NCI-H446 treated with DMSO at 0.1 percent for 48 hours (cell line): ENCODE measurements at regions not wholly inside any gene's neighbourhood (a gene's known extent, or its start where the extent isn't known, plus 50 kb on each side); places are given as distances from the start of the nearest gene placed in this dataset.

Experiments used
- DNase-seq: peaks from one replicate; lab custom pipeline; 2025; lab: John Stamatoyannopoulos, UW

DNA sequence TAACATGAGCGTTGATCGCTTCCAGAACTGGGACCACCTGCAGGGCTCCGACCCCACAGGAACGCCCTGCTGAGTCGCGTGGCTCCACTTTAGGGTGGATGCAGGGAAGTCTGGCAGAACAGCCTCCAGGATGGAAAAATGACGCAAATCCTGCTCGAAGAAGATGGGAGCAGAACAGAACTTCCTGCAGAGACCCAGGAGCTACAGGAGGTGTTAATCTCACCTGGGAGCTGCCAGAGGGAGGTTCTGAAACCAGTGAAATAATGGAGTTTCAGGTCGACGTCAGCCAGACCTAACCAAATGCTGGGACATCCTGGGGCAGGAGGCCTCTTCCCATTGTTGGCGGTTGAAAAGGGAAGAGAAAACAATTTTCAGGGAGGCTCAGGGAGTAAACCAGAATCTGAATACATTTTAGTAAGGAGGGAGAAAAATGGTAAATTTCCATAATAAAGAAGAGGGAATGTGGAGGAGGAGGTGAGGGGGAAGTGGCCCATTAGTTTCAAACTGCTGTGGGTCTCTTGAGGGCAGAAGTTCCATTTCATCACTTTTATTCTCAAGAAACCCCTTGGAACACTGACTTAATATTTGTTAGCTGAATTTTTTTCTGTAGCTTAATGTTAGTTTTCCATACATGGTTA lies 558.4 kb upstream of the CDH4 start:
- no peak for DNase-seq

DNA sequence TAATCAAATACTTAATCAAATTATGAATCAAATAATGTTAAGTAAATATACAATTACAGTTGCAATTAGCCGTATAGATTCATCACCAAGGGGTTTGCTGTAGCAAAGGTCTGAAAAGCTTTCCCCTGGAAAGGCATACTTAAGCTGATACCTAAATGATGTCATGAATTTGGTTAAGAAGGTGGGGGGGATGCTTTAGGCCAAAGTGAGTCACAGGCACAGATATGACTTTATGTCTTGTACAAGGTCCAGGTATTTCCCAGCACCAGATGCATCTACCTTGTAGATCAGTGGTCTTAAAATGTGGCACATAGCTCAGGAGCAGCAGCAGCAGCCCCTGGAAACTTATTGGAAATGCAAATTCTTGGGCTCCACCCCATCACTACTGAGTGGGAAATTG lies 557.3 kb upstream of the CDH4 start:
- DNase-seq, result no peak

DNA sequence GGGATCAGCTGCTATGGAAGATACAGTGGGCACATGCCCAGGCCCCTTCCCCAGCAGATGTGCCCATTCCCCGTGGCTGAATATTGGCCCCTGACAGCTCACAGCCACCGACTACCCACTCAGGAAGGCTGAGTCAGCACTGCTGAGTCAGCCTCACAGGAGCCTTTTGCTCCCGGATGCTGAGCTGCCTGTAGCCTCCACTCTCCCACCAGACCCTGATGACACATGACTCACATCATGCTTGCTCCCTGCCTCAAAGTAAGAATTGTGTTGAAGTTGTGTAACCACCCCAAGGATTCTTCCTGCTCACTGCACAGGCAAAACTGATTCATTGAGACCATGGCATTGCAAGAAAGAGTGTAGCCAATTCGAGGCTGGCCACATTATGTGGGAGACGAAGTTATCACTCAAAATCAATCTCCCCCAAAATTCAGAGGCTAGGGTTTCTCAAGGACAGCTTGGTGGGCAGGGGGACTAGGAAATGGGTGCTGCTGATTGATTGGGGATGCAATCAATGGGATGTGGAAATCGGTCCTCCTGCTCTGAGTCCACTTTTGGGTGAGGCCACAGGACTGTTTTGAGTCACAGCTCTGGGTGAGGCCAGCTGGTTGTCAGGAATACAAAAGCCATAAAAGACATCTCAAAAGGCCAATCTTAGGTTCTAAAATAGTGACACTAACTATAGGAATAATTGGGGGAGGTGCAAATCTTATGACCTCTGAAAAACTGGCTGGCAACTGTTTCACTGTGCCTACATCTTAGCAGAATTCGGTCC lies 556.6 kb upstream of the CDH4 start:
- no peak for DNase-seq

DNA sequence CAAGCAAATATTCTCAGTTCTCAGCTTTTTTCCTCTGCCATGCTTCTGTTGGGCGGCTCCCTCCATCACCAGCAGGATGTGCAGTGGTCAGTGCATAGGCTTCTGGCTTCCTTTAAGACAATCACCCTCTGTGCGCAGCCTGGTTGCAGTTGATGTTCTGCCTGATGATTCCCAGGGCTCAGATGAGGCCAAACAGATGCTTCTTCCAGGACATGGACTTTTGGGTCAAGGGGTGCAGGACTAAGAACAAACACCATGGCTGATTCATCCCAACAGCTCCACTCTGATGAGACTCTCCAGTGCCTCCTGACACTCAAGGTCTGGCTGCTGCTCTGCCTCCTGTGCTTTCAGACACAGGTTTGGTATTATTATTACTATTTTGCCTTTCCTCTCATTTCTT lies 554.8 kb upstream of the CDH4 start:
- DNase-seq, result no peak

DNA sequence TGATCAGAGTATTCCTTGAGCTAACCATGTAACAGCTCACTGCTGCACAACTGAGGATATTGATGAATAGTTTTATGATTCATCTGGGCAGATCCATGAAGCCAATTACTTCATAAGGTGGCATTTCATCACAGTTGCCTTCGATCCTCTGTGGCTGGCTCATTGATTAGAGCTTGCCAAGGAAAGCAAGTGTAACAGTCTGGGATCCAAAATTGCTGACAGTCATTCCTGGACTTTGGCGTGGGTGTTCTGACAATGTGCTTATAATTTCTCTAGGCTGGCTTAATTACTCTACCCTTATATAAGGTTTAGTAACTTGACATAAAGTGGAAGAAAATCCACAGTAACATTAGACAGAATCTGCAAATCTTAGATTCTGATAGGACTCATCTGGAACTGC lies 551.3 kb upstream of the CDH4 start:
- DNase-seq, result no peak

DNA sequence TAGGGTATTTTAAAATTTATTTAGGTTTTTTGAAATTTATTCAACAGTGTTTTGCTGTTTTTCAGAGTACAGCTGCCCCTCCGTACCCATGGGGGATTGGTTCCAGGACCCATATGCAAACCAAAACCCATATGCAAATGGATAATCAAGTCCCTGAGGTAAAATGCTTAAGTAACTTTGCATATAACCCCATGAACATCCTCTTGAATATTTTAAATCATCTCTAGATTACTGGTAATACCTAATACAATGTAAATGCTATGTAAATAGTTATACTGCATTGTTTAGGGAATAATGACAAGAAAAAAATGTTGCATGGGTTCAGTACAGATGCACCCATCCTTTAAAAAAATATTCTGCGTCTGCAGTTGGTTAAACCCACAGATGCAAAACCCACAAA lies 547.9 kb upstream of the CDH4 start:
- no peak for DNase-seq

DNA sequence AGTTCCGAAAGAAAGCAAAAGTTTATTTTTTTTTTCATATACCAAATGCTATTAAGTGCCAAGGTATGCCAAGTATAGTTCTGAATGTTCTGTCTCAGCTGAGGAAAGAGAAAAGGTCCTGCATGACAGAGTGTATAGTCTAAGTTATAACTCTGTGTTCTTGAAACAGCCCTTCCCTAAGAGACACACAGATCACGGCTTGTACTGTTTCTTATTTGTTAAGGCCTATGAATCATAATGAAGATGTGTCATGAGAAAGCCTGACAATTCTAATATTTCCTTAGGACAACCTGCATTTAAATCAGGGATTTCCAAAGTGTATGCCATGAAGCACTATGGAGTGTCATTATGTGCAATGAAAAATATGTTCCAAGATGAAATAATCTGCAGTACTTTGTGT lies 538.7 kb upstream of the CDH4 start:
- DNase-seq, result no peak

DNA sequence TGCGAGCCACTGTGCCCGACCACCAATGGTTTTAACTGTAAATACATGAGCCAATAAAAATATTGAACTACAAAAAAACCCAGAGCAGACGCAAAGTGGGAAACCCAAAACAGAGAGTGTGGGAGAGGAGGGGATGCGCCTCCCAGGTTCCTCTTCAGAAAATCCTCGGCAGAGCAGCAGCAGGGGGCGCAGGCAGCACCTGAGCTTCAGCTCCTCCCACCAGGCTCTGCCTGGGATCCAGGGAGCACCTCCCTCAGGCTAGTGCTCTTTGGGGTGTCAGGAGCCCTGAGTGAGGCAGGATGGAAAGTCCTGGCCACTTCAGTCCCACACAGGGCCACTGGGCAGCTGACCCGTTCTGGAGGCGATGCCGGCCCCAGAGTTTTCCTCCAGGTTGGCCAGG lies 536.9 kb upstream of the CDH4 start:
- DNase-seq, result no peak

DNA sequence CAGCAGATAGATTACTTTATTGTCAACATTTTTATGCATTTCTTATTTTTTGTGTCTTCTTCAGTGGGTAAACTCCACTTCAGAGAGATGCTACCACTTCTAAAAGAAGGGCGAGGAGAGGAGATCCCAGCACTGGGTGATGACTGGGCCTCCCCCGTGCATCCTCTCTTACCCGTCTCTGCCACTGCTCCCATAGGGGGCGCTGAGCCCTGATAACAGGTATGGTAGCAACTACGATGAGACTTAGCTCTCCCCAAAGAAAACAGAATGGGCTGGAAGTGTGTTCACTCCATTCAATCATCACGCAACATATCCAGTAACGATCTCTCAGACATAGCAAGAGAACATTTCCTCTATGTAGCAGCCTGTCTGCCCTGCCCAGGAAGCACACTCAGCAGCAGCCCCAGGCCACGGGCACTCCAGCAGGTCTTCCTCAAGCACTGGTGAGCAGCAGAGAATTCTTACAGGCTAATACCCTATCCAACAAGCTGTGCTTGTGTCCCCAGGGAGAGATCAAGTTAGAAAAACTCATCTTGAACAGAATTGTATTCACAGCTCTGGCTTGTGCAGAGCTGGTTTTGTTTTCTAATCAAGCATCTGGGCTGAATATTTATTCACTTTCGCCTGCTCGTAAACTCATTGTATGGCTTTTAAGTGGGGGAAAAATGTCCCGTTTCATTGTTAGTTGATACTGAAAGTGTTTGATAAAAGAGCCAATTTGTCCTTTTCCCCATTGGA lies 533.1 kb upstream of the CDH4 start:
- no peak for DNase-seq

DNA sequence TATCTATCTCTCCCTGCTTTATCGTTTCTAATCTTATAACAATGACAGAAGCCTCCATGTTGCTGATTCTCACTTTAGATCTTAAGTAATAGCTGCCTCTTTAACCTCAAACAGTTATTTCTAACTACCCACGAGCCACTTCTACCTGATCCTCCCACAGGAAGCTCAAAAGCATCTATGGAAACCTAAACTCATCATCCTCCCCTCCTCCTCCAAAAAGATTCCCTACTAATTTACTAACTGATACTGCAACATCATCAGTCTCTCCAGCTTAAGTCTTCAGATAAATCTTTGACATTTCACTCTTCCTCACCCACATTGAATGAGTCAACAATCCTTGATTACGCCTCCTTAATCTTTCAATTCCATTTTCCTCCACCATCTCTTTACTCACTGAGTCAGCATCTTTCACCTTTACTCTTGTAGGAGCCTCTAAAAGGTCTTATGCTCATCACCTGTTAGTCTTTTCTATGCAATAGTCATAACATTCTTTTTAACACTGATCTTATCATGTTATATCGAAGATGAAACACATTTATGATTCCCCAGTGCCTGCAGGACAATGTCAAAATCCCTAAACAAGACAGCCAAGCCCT lies 526.7 kb upstream of the CDH4 start:
- no peak for DNase-seq

DNA sequence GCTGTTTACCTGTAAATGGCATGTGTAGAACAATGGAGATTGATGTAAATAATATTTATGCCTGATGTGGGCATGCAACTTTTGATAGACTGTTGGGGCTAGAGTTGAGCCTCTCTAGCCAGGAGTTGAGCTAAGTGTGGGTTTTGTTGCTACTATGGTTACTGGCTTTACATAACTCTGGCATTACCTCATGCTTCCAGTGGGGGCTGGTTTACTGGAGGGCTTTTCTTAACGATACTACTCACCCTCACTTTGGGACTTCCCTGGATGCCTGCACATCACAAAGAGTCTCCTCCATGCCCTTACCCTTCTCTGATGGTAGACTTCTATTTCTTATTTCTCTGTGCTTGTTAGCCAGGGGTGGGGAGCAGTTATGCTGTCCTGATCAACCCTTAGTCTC lies 524.6 kb upstream of the CDH4 start:
- no peak for DNase-seq

DNA sequence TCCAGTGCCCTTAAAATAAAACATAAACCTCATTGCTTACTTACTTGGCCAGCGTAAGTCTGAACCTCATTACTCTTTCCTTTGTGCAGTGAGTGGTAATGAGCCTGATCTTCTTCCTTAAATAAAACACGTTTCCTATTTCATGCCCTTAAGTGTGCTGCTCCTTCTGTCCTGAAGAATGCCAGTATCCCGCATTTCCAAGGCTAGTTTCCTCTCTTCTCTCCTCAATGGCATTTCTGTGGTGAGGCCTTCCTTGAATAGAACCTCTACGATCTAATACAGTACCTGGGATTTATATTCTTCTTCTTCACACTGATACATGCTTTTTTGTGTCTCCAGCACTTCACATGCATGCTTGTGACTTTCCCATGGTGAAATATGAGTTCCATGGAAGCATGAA lies 523.4 kb upstream of the CDH4 start:
- no peak for DNase-seq

DNA sequence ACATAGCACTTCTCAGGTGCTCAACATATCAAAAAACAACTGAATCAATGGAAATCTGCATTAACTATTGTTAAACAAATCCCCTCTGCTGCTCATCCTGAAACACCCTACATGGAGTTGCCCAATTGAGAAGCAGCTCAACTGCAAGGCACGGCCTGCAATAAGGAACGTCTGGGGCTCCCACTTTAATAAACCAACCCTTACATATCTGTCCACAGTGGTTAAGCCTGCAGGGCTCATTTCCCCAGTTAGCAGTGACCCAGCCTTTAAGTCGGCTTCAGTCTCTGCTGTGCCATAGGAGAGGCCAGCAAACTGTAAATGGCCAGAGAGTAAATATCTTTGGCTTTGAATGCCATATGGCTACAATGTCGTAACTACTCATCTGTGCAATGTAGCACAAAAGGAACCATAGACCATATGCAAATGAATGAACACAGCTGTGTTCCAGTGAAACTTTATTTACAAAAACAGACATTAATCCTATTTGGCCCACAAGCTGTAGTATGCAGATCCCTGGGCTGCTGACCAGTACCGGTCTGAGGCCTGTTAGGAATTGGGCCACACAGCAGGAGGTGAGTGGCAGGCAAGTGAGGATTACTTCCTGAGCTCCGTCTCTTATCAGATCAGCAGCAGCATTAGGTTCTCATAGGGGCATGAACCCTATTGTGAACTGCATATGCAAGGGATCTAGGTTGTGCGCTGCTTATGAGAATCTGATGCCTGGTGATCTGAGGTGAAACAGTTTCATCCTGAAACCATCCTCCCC lies 522.7 kb upstream of the CDH4 start:
- DNase-seq, result peak; percentile 14

DNA sequence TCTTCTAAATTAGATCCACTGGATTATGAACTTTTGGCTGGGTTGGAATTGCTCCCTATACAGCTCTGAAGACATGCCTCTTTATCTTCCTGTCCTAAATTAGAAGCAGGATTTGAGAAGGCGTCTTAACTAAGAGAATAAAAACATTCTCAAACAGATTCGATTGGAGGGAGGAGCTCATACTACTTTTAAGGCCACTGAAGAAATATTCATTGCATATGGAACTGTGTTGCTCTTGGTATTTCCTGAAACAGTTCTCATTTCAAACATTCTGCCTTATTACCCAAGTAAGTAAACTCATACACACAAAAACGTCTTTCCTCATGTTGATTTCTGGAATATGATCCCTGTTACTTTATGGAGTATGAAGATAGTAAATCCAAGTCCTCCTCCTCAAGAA lies 519.7 kb upstream of the CDH4 start:
- DNase-seq, result no peak

DNA sequence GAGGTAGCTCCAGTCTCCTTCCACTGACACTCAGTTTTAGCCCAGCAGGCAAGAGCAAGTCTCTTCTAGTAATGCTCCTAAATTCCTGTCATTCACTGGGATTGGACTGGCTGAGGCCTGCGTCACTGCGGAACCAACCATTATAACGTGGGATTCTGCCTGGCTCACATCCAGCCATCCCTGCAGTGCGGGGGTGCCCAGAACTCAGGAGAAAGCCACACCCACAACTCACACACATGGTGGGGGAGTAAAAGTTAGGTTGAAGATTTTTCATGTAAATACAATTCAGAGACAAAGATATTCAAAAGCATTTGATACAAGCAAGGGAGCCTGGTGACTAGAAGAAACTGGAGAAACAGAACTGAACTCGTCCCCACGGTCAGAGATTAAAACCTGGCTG lies 504.0 kb upstream of the CDH4 start:
- DNase-seq, result no peak

DNA sequence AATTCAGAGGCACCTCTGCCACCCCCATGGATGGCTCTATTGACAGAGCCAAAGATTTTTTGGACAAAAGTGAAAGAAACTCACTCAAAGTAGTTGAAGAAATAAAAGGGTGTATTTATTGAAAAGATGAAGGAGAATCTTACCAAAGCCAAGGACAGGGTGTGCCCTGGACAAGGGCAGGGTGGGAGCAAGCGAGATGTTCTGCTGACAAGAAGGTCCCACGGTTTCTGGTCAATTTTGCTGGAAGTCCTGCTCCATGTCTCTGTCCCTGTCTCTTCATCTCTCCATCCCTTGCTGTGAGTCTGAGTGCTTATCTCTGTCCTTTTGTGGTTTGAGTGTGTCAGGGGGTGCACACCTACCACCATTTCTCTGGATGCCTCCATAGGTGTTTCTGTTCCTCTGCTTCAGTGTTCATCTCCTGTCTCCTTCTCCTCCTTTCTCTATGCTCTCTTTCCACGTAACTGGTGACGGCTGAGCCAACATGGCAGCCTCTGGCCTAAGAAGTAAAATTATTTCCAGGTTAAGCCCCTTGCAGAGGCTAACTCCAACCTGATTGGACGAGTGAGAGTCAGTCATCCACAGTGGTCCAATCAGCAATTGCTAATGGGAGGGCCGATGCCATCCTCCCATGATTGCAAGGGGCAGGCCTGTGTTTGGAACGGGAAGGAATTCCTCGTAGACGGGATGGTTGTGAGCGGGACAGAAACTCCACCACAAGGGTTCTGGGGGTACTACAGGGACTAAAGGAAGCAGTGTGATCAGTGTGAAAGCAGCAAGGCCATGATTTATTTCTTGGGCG lies 502.1 kb upstream of the CDH4 start:
- no peak for DNase-seq

DNA sequence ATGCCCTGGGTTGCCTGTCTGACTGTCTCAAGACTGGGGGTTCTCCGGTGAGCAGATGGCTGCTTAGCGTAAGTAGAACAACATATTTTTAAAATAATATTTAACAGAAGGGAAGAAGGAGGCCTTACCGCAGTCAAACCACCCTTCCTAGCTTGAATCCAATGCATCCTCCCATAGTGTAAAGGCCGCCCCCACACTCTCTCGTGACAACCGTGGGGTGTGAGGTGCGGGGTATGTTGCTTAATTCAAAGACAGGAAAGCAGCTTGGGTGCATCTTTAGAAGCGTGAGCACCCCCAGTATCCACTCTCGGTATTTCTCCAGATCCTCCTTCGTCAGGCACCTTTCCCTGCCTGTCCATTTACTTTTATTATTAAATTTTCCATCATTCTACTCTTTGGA lies 501.2 kb upstream of the CDH4 start:
- no peak for DNase-seq

DNA sequence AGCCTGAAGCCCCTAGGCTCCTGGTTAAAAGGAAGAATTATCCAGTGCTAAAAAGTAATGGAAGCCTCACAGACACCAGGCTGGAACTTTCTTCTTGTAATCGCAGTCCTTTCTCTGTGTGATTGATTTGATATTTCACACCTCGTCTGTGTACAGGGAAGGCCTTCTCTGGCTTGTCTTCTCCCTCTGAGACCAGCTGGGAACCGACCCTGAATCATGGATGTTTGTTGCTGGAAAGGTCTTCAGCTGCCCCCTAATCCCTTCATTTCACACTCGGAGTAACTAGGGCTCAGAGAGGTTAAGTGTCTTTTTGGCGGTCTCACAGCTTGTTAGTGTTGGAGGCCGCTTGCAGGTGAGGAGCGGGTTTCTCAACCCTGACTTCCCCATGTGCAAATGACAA lies 500.2 kb upstream of the CDH4 start:
- DNase-seq, result no peak

DNA sequence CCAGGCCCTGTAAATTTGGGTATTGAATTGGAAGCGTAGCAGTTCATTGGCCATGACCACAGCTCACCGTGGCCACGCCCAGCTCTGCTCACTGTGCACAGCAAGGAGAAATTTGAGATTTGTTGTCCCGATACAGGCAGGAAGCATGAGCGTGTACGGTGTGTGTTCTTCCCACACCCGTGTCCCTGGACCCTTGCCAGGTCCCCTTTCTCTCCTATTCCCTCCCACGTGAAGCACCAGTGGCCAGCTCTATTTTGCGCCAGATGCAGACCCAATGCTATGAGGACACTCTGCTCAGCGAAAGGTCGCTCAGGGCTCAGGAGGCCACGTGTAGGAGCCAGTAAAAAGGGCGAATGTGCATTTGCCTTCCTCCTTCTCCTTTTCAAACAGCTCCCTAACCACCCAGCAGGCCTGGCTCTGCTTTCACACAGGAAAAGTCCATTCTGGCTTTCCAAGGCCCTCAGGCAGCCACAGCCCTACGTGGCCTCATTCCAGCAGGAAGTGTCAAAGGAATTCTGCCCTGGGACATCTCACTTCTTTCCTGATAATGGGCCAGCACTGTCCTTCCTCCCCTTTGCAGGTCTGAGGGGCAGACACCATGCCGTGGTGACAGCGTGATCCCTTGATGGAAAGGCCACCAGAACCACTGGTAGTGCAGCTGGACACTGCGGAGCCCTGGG lies 499.2 kb upstream of the CDH4 start:
- DNase-seq, result no peak

DNA sequence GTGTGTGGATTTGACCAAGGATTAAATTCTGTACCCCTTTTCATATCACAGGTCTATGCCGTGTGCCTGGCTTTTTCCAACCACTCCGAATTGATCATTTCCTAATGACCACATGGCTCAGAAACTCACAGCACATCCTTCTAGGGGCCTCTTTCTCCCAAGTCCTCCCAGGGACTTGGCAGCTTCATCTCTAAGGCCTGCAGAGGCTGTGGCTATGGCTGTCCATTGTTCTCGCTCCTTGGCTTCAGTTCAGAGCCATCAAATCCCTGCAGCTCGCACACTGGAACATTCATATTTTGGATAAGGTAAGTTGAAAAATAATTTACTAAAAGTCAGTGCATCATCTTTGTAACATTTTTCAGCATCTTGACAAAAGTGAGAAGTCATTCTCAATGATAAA lies 497.2 kb upstream of the CDH4 start:
- DNase-seq, result no peak

DNA sequence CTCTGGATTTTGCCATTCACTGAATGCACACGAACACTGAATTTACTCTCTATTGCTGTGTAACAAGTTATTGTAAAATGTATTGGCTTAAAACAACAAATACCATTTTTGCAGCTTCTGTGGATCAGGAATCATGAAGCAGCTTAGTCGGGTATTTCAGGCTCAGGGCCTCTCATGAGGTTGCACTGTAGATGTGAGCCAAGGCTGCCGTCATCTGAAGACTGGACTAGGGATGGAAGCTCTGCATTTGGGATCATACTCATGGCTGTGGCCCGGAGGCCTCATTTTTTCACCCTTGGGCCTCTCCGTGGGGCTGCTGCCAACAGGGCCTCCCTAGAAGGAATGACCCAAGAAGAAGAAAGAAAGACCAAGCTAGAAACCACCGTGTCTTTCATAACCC lies 492.4 kb upstream of the CDH4 start:
- no peak for DNase-seq
